Sigmoid colon (tissue), 4 donors: ENCODE measurements at regions not wholly inside any gene's neighbourhood (a gene's known extent, or its start where the extent isn't known, plus 50 kb on each side); places are given as distances from the start of the nearest gene placed in this dataset.

Experiments used
- CTCF ChIP-seq, 4 experiments: fragments of 450-650 bp in 3 of 4; fragments of 200-600 bp in 1 of 4; IDR thresholded peaks; one replicate each; pipeline ENCODE4 v1.5.1; 2016 to 2019; ENCODE audit warnings: antibody characterized with exemption in 4 of 4, mild to moderate bottlenecking in 3 of 4, moderate library complexity in 2 of 4
- EP300 ChIP-seq, 4 donors: sonication (generic); formaldehyde crosslinking; IDR thresholded peaks; one replicate each; pipeline ENCODE4 v1.6.1; 2017; ENCODE audit warnings: antibody characterized with exemption in 4 of 4
- POLR2A ChIP-seq, 2 donors: fragments of 450-650 bp; IDR thresholded peaks; one replicate each; pipeline ENCODE4 v1.6.1; 2016; ENCODE audit warnings: antibody characterized with exemption in 2 of 2, mild to moderate bottlenecking in 2 of 2, moderate library complexity in 2 of 2
- POLR2AphosphoS5 ChIP-seq, 4 donors: sonication (generic); formaldehyde crosslinking; IDR thresholded peaks; one replicate each; pipeline ENCODE4 v1.6.1; 2017; ENCODE audit warnings: antibody characterized with exemption in 4 of 4

DNA sequence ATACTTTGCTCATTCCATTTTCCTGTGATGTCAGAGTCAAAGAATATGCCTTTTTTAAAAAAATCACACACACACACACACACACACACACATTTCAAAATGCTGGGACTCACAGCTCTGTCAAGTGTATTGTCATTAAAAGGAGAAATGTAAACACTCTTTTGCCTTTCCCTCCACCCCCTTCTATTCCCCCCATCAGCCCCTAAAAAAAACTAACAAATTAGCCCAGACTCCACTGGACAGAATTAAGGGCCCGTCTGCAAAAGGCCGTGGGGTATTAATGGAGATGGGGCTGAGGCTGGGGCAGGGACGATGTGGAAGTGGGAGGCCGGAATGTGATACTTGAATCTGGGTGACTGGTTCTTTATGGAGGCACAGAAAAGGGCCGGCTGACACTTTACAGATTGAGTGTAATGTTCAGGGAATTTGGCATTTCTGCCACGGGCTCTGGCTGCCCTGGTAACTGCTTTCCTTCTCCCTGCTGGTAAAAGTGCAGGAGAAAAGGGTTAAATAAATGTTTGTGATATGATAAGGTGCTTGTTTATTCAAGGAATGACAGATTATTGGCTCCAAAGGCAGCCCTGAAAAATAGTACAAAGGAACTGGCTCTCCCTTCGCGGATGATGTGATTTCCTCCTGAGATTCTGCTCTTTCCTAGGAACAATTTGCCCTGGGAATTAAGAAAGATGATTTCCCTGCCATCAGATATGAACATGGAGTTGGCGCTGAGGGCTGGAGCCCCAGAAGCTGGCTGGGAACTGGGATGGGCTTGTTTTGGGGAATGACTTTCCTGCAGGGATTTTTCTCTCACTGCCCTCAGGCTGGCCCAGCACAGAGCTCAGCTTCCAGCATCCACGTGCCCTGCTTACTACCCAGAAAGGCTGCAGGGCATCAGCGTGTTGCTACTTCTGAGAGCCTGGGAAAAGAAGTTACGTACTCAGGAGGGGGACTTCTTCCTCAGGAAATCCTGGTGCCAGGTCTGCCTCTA, 52.8 kb upstream of the CTAGE1 start:
- no peak for TF ChIP-seq CTCF (IDR thresholded peaks at IDR 0.05)
- TF ChIP-seq POLR2A (IDR thresholded peaks at IDR 0.05): no peak
- TF ChIP-seq POLR2AphosphoS5 (IDR thresholded peaks at IDR 0.05): peak in 2 of 4 donors; percentile 38 to 58
- TF ChIP-seq EP300 (IDR thresholded peaks at IDR 0.05): no peak
